GM18517 (cell line): ENCODE measurements at regions not wholly inside any gene's neighbourhood (a gene's known extent, or its start where the extent isn't known, plus 50 kb on each side); places are given as distances from the start of the nearest gene placed in this dataset.

Source experiments
- ATAC-seq: cut with Tn5 transposase; IDR thresholded peaks from one replicate; pipeline ENCODE4 v1.9.1; 2021; ENCODE audit warnings: mild to moderate bottlenecking, moderate library complexity; ENCODE audit not compliant: unreplicated experiment

DNA sequence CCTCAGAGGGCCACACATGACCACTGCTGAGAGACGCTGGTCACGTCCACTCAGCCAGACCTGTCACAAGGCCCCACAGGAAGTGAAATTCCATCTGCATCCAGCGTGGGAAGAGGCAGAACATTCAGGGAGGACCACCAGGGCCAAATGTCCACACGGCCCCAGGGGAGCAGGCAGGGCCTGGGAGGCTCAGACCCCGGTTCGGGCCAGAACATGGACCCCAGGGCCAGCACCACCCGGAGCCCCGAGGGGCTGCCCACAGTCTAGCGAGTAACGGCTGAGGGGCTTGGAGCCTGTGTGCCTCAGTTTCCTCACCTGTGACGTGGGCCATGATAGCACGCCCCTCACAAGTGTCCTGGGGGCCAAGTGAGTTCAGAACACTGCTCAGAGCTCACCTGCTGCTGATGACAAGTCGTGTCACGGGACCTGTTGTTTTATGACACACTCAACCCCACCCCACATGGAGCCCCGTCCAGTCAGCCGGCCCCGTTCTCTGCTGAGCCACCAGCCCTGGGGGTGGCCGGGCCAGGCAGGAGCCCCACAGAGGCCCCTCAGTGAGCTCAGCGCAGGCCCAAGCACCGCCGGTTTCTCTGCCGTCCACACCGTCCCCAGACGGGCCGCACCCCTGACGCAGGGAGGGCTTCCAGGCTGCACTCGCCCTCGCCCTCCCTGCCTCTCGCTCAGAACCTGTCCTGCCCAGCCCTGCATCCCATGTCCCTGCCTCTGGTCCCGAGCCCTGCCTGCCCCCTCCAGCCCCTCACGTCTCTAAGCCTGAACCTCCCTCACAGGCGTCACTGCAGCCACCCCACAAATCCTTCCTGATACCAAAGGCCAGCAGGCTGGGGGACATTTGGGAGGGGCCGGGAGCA lies 79.5 kb upstream of the GALNT9 start:
- ATAC-seq, result no peak

GRCh38 chr12:132407992-132408391 lies 78.6 kb upstream of the GALNT9 start:
- no peak for ATAC-seq

- ATAC-seq, result no peak
Observed at GRCh38 chr12:132407451-132407961, 78.1 kb upstream of the GALNT9 start.

GRCh38 chr12:132406493-132407450 lies 77.4 kb upstream of the GALNT9 start:
- no peak for ATAC-seq

DNA sequence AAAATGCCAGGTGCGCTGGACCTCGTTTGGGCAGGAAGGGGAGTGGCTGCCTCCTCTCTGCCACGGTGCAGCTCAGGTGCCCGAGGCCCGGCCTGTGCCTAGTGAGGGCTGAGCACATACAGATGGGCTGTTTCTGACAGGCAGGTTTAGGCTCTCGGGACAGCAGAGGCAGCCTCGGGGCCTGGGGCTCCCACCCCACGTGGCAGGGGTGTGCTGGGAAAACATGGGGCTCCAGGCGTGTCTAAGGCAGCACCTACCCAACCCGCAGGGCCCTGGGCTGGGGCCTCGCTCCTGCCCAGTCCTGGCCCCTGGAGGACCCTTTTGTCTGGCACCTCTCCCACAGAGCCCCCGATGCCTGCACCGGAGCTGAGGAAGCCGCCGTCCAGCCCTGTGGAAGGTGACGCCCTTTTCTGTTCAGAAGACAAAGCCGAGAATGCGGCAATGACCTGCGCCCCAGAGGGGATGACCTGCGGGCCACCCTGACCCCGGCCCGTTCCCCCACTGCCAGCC lies 76.4 kb upstream of the GALNT9 start:
- no peak for ATAC-seq

GRCh38 chr12:132404951-132405741 lies 75.8 kb upstream of the GALNT9 start:
- ATAC-seq, result no peak

DNA sequence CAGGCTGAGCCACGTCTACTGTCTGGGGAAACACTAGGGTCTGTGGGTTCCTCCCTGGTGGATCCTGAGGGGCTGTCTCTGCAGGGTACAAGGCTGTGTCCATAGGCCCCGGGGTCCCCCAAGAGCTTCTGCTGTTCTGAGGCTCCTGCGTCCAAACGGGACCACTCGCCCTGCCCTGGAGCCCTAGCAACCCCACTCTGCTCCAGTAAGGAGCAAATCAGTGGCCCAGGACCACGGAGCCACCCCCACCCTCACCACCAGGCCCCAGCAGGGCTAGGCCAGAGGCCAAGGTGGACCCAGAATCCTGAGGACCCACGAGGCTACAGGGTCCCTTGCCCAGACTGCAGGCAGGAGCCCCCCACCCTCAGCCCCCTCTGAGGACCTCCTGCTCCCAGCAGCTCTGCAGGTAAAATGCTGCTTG lies 75.1 kb upstream of the GALNT9 start:
- ATAC-seq, result no peak

DNA sequence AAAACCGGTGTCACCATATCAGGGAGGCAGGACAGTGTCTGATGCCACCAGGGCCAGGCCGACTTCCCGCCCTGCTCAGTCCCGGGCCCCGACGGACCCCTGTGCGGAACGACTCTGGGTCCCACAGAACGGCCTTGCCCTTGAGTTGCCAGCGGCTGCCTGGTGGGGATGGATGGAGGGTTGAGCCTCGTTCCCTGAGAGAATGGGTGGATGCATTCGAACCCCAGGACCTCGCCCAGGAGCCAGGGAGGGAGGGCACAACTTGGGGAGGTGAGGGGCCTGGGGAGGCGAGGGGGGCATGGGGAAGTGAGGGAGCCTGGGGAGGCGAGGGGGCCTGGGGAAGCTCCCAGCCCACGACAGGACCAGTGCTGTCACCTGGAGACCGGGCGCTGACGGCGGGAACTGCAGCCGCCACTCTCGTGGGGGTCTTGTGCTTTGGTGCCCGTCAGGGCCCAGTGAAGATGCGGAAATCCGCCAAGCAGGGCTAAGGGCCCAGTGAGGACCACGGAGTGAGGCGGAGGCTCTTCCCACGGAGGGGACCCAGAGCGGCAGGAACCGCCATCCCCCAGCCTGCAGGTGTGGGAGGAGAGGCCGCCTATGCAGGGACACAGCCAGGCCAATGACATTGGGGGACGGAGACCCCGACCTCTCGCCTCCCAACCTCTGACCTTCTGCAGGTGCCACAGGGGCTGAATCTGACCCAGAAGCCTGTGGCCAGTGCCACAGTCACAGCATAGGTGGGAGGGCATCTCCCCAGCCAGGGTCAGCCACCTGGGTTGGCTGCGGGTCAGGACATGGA lies 74.4 kb upstream of the GALNT9 start:
- no peak for ATAC-seq

- no peak for ATAC-seq
Observed at GRCh38 chr12:132402831-132403416, 73.5 kb upstream of the GALNT9 start.

DNA sequence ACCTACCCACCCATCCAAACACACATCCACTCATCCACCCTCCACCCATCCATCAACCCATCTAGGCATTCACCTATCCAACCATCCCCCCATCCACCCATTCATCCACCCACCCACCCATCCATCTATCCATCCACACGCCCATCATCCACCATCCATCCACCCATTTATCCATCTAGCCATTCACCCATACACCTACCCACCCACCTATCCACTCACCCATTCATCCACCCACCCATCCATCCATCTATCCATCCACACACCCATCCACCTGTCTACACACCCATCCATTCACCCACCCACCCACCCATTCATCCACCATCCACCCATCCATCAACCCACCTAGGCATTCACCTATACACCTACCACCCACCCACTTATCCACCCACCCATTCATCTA lies 72.6 kb upstream of the GALNT9 start:
- no peak for ATAC-seq

GRCh38 chr12:132400011-132400641 lies 70.7 kb upstream of the GALNT9 start:
- no peak for ATAC-seq

DNA sequence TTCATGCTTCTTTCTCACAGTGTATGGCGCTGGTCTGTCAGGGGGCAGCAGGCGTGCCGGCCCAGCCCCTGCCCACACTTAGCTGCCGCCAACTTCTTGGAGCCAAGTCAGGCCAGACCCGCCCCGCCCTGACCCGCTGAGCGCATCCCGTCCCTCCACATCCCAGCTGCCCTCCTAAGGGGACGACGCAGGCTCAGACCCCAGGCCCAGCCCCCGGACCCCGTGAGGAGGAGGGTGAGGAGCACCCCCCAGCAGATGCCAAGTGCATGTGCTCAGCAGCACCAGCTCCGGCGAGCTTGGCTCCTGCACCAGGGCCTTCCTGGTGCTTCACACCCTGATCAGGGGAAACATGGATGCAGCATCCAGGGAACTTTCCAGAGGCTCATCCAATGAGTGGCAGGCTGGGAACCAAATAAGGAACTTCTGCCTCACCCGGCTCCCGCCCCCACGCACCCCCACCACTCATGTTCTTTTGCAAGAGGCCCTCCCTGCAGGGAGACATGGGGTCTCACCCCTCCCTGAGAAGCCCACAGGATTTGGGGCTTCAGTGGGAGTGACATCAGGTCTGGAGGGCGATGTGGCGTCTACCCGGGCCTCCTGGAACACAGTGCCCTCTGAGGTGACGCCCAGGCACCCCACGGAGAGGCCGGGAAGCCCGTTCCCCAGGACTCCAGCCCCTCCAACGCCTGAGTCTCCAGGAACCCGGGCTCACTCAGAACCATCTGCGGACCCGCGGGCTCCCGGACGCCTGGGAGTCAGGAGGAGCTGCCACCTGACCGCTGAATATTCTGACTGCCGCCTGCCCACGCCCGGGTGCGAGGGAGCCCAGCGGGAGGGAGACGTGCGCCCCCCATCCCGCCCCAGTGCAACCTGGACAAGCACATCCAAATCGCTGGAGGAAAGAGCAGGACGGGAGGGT lies 70.0 kb upstream of the GALNT9 start:
- no peak for ATAC-seq

DNA sequence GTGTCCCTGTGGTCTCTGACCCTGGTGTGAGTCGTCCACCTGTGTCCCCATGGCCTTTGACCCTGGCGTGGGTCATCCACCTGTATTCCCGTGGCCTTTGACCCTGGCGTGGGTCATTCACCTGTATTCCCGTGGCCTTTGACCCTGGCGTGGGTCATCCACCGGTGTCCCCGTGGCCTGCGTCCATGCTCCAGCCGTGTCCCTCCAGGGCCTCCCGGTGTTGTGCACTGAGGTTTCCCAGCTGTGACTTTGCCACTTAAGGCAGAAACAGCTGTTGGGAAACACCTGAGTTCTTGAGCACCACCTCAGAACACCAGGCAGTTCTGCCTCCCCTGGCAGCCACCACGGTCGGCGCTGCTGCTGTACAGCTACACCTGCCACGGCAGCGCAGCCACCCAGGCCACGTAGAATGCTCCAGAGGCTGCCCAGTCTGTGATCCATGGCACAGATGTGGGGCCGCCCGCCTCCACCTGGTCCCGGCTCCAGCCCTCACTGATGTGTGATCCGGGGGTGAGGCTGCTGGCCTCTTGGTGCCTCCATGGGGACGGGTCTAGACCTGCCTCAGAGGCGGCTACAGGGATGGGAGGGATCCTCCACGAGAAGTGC lies 69.1 kb upstream of the GALNT9 start:
- no peak for ATAC-seq

GRCh38 chr12:132397934-132398385 lies 68.6 kb upstream of the GALNT9 start:
- ATAC-seq, result no peak

GRCh38 chr12:132397152-132397933 lies 68.0 kb upstream of the GALNT9 start:
- no peak for ATAC-seq

GRCh38 chr12:132396657-132397056 lies 67.3 kb upstream of the GALNT9 start:
- ATAC-seq, result no peak

DNA sequence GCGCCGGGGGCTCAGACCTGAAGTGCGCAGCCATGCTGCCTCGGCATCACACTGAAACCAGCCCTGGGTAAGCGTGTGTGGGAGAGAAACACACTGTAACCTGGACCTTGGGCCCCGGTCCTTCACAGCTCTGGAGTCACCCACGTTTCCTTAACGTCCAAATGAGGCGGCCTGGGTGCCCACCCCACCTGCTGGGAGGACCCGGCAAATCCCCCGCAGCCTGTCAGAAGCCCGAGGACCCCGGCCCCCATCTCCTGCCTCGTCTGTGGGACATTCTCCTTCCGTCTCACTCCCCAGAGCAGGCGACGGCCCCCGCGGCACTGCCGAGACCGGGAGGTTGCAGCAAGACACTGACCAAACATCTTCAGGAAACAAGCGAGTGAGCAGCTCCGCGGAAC lies 66.5 kb upstream of the GALNT9 start:
- no peak for ATAC-seq
